ENCODE measurements at regions not wholly inside any gene's neighbourhood (a gene's known extent, or its start where the extent isn't known, plus 50 kb on each side); places are given as distances from the start of the nearest gene placed in this dataset.

GRCh38 chr6:12656906-12657305, 59.7 kb upstream of the PHACTR1 start:
- Histone ChIP-seq H3K79me2 (ENCODE audit: control insufficient read depth, insufficient read depth, low read length) (no peaks in the 10 kb centered on the region), H3K27me3 (replicated peaks in 1 of 4; ENCODE audit: control extremely low read depth in 1 of 4, control insufficient read depth in 3 of 4, insufficient read depth in 4 of 4, low read length in 3 of 4) (no peaks in the 10 kb centered on the region), H3K27ac (ENCODE audit: low read length in 2 of 2) (no peak overlapping the region), H3K4me3 (ENCODE audit: control extremely low read depth in 1 of 5, extremely low read depth in 1 of 5, insufficient read depth in 1 of 5, low read depth in 2 of 5, low read length in 4 of 5) (no peak overlapping the region), H3K4me1 (ENCODE audit: control insufficient read depth in 2 of 2, insufficient read depth in 2 of 2, low read length in 2 of 2) (no peaks in the 10 kb centered on the region), H3K4me2 (replicated peaks; ENCODE audit: low read depth, low read length, poor library complexity, severe bottlenecking) (no peak overlapping the region), H3K9ac (ENCODE audit: low read length) (no peak overlapping the region), H3K36me3 (replicated peaks in 1 of 2; ENCODE audit: control extremely low read depth in 1 of 2, control insufficient read depth in 1 of 2, extremely low read depth in 1 of 2, insufficient read depth in 2 of 2, low read length in 1 of 2) (no peaks in the 10 kb centered on the region), H2AFZ (ENCODE audit: insufficient read depth, low read depth, low read length, poor library complexity, severe bottlenecking) (no peak overlapping the region), H4K20me1 (ENCODE audit: control insufficient read depth, insufficient read depth, low read length, poor library complexity, severe bottlenecking) (no peaks in the 10 kb centered on the region), H3K9me3 (ENCODE audit: control extremely low read depth in 1 of 3, control insufficient read depth in 2 of 3, insufficient read depth in 1 of 3, low read length in 2 of 3) (no peaks in the 10 kb centered on the region)
- Mint-ChIP-seq H3K4me3 (no peak overlapping the region), H3K27ac (no peak overlapping the region), H3K4me1 (no peaks in the 10 kb centered on the region), H3K9me3 (ENCODE audit: insufficient read depth) (no peaks in the 10 kb centered on the region), H3K27me3 (peaks cover 7% of the 10 kb centered on the region)
- DNase-seq (no peak), ATAC-seq (ENCODE audit: low read depth) (no peak)
- no peak for TF ChIP-seq CTCF (IDR thresholded peaks at IDR 0.05)
- no peak for TF ChIP-seq EZH2 (IDR thresholded peaks at IDR 0.05; ENCODE audit: borderline replicate concordance, insufficient read depth, low read depth, low read length, poor library complexity, severe bottlenecking)
- ChIA-PET CTCF (no interaction called here), POLR2A (no interaction called here)
- intact Hi-C loops (cut with micrococcal nuclease), result no loop called here
- 74% methylated on average over 3 of the region's 3 CpGs for WGBS (ENCODE audit: insufficient coverage)

GRCh38 chr6:12657884-12658283, 58.7 kb upstream of the PHACTR1 start:
- Histone ChIP-seq H4K20me1 (ENCODE audit: control insufficient read depth, insufficient read depth, low read length, poor library complexity, severe bottlenecking) (no peaks in the 10 kb centered on the region), H3K4me3 (ENCODE audit: control extremely low read depth in 1 of 5, extremely low read depth in 1 of 5, insufficient read depth in 1 of 5, low read depth in 2 of 5, low read length in 4 of 5) (no peak overlapping the region), H3K27ac (ENCODE audit: low read length in 2 of 2) (no peak overlapping the region), H3K9me3 (ENCODE audit: control extremely low read depth in 1 of 3, control insufficient read depth in 2 of 3, insufficient read depth in 1 of 3, low read length in 2 of 3) (no peaks in the 10 kb centered on the region), H2AFZ (ENCODE audit: insufficient read depth, low read depth, low read length, poor library complexity, severe bottlenecking) (no peak overlapping the region), H3K36me3 (replicated peaks in 1 of 2; ENCODE audit: control extremely low read depth in 1 of 2, control insufficient read depth in 1 of 2, extremely low read depth in 1 of 2, insufficient read depth in 2 of 2, low read length in 1 of 2) (no peaks in the 10 kb centered on the region), H3K27me3 (replicated peaks in 1 of 4; ENCODE audit: control extremely low read depth in 1 of 4, control insufficient read depth in 3 of 4, insufficient read depth in 4 of 4, low read length in 3 of 4) (no peaks in the 10 kb centered on the region), H3K79me2 (ENCODE audit: control insufficient read depth, insufficient read depth, low read length) (no peaks in the 10 kb centered on the region), H3K9ac (ENCODE audit: low read length) (no peak overlapping the region), H3K4me1 (ENCODE audit: control insufficient read depth in 2 of 2, insufficient read depth in 2 of 2, low read length in 2 of 2) (no peaks in the 10 kb centered on the region), H3K4me2 (replicated peaks; ENCODE audit: low read depth, low read length, poor library complexity, severe bottlenecking) (no peak overlapping the region)
- ChIA-PET POLR2A (no interaction called here), CTCF (no interaction called here)
- H3K27ac Mint-ChIP-seq, result no peak overlapping the region
- H3K9me3 Mint-ChIP-seq (ENCODE audit: insufficient read depth), result no peaks in the 10 kb centered on the region
- TF ChIP-seq CTCF (IDR thresholded peaks at IDR 0.05), result no peak
- TF ChIP-seq EZH2 (IDR thresholded peaks at IDR 0.05; ENCODE audit: borderline replicate concordance, insufficient read depth, low read depth, low read length, poor library complexity, severe bottlenecking), result no peak
- no peak for ATAC-seq (ENCODE audit: low read depth)
- intact Hi-C loops (cut with micrococcal nuclease), result no loop called here
- no peak overlapping the region for H3K4me3 Mint-ChIP-seq
- no peak for DNase-seq
- no CpG with 5 or more reads among the region's 2 CpGs for WGBS (ENCODE audit: insufficient coverage)
- H3K4me1 Mint-ChIP-seq, result no peaks in the 10 kb centered on the region
- H3K27me3 Mint-ChIP-seq, result peaks cover 7% of the 10 kb centered on the region
